Osteoblast (primary cell): ENCODE measurements at regions not wholly inside any gene's neighbourhood (a gene's known extent, or its start where the extent isn't known, plus 50 kb on each side); places are given as distances from the start of the nearest gene placed in this dataset.

Experiments used
- DNase-seq: peaks from one replicate; pipeline ENCODE4 v3.0.0; 2011; ENCODE audit warnings: low spot score, mixed read lengths; ENCODE audit not compliant: insufficient read length; ENCODE audit errors: missing footprints
- H2AFZ ChIP-seq: 2 replicates; pipeline ENCODE4 v1.6.0; 2011; ENCODE audit warnings: mild to moderate bottlenecking, low read length
- H3K27ac ChIP-seq: 2 replicates; pipeline ENCODE4 v1.5.1; 2011; ENCODE audit warnings: mild to moderate bottlenecking, low read depth, low read length, moderate library complexity
- H3K27me3 ChIP-seq: 2 replicates; pipeline ENCODE4 v1.6.0; 2012; ENCODE audit warnings: mild to moderate bottlenecking, control low read depth, inconsistent platforms, low read length, moderate library complexity; ENCODE audit not compliant: insufficient read depth
- H3K36me3 ChIP-seq: 2 replicates; pipeline ENCODE4 v1.5.1; 2011; ENCODE audit warnings: mild to moderate bottlenecking, low read length, control low read depth, moderate library complexity; ENCODE audit not compliant: insufficient read depth
- H3K4me1 ChIP-seq: 2 replicates; pipeline ENCODE4 v1.5.1; 2011; ENCODE audit warnings: mild to moderate bottlenecking, low read length, control low read depth, moderate library complexity; ENCODE audit not compliant: insufficient read depth
- H3K4me2 ChIP-seq: 2 replicates; pipeline ENCODE4 v1.6.0; 2011; ENCODE audit warnings: mild to moderate bottlenecking, low read length; ENCODE audit not compliant: insufficient read depth
- H3K4me3 ChIP-seq: fragments of 200-600 bp; sonication (generic); 3 replicates; pipeline ENCODE4 v1.5.1; 2012; ENCODE audit warnings: mild to moderate bottlenecking, low read length, inconsistent platforms; ENCODE audit not compliant: insufficient read depth
- H3K79me2 ChIP-seq: 2 replicates; pipeline ENCODE4 v1.6.0; 2012; ENCODE audit warnings: mild to moderate bottlenecking, low read length, control low read depth, inconsistent platforms; ENCODE audit not compliant: insufficient read depth
- H3K9me3 ChIP-seq: 2 replicates; pipeline ENCODE4 v1.5.1; 2011; ENCODE audit warnings: low read depth, low read length, control low read depth
- H4K20me1 ChIP-seq: 2 replicates; pipeline ENCODE4 v1.6.0; 2012; ENCODE audit warnings: mild to moderate bottlenecking, low read length, control low read depth; ENCODE audit not compliant: insufficient read depth
- TF ChIP-seq, protein P1 (sequence below): IDR thresholded peaks from 2 replicates; pipeline ENCODE4 v1.5.1; 2011; ENCODE audit warnings: mild to moderate bottlenecking, low read depth, low read length, moderate library complexity; ENCODE audit errors: extremely low read depth

DNA sequence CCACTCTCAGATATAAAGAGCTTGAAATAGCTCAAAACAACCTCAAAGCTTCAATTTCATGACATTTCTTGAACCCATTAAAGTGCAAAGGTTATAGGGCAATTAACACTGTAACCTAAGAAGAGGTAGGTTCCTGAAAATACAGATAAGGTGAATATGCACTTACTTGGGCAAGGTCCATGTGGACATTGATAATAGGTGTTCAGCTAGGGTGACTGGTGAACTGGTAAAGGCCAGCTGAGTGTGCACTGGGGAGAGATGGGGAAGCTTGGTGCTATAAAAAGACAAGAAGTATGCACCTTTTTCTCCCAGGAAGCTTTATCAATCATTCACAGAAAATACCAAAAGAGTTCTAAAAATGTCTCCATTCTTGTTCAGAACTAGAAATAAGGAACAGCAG, 418.6 kb downstream of the SLC16A7 start:
- no peaks in the 10 kb centered on the region for H4K20me1 ChIP-seq
- no peak overlapping the region for H3K27ac ChIP-seq
- no peak overlapping the region for H3K4me3 ChIP-seq
- no peak for DNase-seq
- TF ChIP-seq, protein P1, sequence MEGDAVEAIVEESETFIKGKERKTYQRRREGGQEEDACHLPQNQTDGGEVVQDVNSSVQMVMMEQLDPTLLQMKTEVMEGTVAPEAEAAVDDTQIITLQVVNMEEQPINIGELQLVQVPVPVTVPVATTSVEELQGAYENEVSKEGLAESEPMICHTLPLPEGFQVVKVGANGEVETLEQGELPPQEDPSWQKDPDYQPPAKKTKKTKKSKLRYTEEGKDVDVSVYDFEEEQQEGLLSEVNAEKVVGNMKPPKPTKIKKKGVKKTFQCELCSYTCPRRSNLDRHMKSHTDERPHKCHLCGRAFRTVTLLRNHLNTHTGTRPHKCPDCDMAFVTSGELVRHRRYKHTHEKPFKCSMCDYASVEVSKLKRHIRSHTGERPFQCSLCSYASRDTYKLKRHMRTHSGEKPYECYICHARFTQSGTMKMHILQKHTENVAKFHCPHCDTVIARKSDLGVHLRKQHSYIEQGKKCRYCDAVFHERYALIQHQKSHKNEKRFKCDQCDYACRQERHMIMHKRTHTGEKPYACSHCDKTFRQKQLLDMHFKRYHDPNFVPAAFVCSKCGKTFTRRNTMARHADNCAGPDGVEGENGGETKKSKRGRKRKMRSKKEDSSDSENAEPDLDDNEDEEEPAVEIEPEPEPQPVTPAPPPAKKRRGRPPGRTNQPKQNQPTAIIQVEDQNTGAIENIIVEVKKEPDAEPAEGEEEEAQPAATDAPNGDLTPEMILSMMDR: no peak
- no peak overlapping the region for H3K4me2 ChIP-seq
- H2AFZ ChIP-seq: no peak overlapping the region
- H3K36me3 ChIP-seq: no peaks in the 10 kb centered on the region
- H3K9me3 ChIP-seq: no peaks in the 10 kb centered on the region
- H3K4me1 ChIP-seq: no peaks in the 10 kb centered on the region
- H3K79me2 ChIP-seq: no peaks in the 10 kb centered on the region
- H3K27me3 ChIP-seq: no peaks in the 10 kb centered on the region

DNA sequence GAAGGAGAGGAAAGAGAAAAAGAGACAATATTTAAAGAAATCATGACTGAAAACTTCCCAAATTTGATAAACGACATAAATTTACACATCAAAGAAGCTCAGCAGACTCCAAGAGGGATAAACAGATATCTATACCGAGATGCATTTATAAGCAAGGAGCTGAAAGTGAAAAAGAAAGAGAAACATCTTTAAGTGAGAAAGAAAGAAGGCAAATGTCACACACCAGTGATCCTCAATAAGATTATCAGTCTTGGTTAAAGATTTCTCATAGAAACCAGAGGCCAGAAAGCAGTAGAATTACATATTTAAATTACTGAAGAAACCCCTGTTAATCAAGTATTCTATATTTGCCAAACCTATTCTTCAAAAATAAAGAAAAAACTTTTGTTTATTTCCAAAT, 424.2 kb downstream of the SLC16A7 start:
- Histone ChIP-seq H4K20me1 (no peaks in the 10 kb centered on the region), H3K79me2 (no peaks in the 10 kb centered on the region), H3K9me3 (peaks cover 3% of the 10 kb centered on the region), H3K4me3 (no peak overlapping the region), H3K27me3 (no peaks in the 10 kb centered on the region), H3K4me1 (no peaks in the 10 kb centered on the region), H3K36me3 (no peaks in the 10 kb centered on the region), H3K27ac (no peak overlapping the region), H3K4me2 (no peak overlapping the region), H2AFZ (no peak overlapping the region)
- TF ChIP-seq, protein P1: no peak
- DNase-seq: no peak

DNA sequence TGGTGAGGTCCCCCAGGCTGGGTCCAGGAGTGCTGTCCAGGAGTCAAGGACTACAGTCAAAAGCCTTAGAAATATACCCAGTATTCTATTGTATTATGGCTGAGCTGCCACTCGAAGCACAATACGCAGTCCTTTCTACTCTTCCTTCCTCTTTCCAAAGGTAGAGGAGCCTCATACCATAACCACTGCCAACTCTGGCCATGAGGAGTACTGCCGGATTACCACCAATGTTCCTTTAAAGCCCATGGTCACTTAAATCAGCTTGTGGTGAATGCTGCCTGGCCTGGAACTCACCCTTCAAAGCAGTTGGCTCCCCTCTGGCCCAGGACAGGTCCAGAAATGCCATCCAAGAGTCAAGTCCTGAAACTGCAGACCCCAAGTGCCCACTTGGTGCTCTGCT, 425.4 kb downstream of the SLC16A7 start:
- no peaks in the 10 kb centered on the region for H3K79me2 ChIP-seq
- H3K4me3 ChIP-seq: no peak overlapping the region
- no peak overlapping the region for H3K27ac ChIP-seq
- H3K4me1 ChIP-seq: no peaks in the 10 kb centered on the region
- H3K9me3 ChIP-seq: peaks cover 3% of the 10 kb centered on the region
- DNase-seq: no peak
- no peaks in the 10 kb centered on the region for H3K36me3 ChIP-seq
- H4K20me1 ChIP-seq: no peaks in the 10 kb centered on the region
- H2AFZ ChIP-seq: no peak overlapping the region
- H3K4me2 ChIP-seq: no peak overlapping the region
- H3K27me3 ChIP-seq: no peaks in the 10 kb centered on the region
- TF ChIP-seq, protein P1: no peak

DNA sequence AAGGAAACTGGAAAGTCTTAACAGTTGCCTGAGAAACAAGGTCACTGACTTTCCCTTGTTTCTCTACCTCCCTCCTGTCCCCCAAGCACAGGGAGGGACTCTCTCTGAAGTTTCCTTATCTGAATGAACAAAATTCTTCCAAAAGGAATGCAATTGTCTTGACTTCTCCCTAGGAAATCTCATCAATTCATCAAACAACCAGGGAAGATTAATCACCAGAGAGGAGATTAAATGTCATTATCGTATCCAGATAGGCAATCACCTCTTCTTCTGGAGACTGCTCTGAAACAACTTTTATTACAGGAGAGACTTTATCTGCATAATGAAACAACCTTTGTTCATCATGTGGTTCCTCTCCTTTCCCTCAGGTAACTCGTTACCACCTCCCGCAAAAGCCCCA, 431.4 kb downstream of the SLC16A7 start:
- H3K36me3 ChIP-seq: no peaks in the 10 kb centered on the region
- TF ChIP-seq, protein P1: no peak
- no peaks in the 10 kb centered on the region for H3K27me3 ChIP-seq
- no peak for DNase-seq
- H3K27ac ChIP-seq: no peak overlapping the region
- no peak overlapping the region for H3K4me3 ChIP-seq
- no peaks in the 10 kb centered on the region for H3K79me2 ChIP-seq
- no peaks in the 10 kb centered on the region for H3K4me1 ChIP-seq
- no peaks in the 10 kb centered on the region for H3K9me3 ChIP-seq
- no peak overlapping the region for H3K4me2 ChIP-seq
- H4K20me1 ChIP-seq: no peaks in the 10 kb centered on the region
- H2AFZ ChIP-seq: no peak overlapping the region
